A549 (cell line): ENCODE measurements at regions not wholly inside any gene's neighbourhood (a gene's known extent, or its start where the extent isn't known, plus 50 kb on each side); places are given as distances from the start of the nearest gene placed in this dataset.

Experiments
- ATAC-seq, 2 experiments: fragments of 200-7000 bp in 1 of 2; fragments of >200 bp in 1 of 2; cut with Nextera tagmentation in 1 of 2; cut with Tn5 transposase in 1 of 2; 3 replicates each; pipeline versions ENCODE4 v1.8.0 to v1.9.1; 2018 to 2020; ENCODE audit warnings: mild to moderate bottlenecking in 1 of 2, moderate library complexity in 1 of 2
- CTCF ChIA-PET: fragments of 300-600 bp; sonication (Branson Sonifier 250); formaldehyde crosslinking; extraction: SDS; loops from one replicate; lab custom pipeline; 2021; ENCODE audit warnings: antibody characterized with exemption, inconsistent platforms; lab: Yijun Ruan, JAX
- POLR2A ChIA-PET: fragments of 350-600 bp; formaldehyde crosslinking; extraction: SDS; loops from one replicate; lab custom pipeline; 2021; ENCODE audit warnings: antibody characterized with exemption, inconsistent platforms; lab: Yijun Ruan, JAX
- DNase-seq, 2 experiments: peaks; one replicate each; pipeline versions ENCODE4 v3.0.0 to v3.0.0-alpha.2; 2011 to 2016; ENCODE audit warnings: low read depth in 1 of 2, low spot score in 1 of 2
- FAIRE-seq: peaks from 2 replicates; lab custom pipeline; 2011; peaks lifted over from hg19 to GRCh38; lab: Jason Lieb, UNC
- H3K27ac ChIP-seq, 2 experiments: fragments of >200 bp; sonication (Bioruptor Twin); formaldehyde crosslinking; 3 replicates each; pipeline ENCODE4 v1.5.1; 2016 to 2017
- H3K4me1 ChIP-seq: fragments of >200 bp; sonication (Bioruptor Twin); formaldehyde crosslinking; 3 replicates; pipeline ENCODE4 v1.6.1; 2016
- H3K4me2 ChIP-seq: fragments of >200 bp; sonication (Bioruptor Twin); formaldehyde crosslinking; 3 replicates; pipeline ENCODE4 v1.6.1; 2016
- H3K4me3 ChIP-seq: fragments of >200 bp; sonication (Bioruptor Twin); formaldehyde crosslinking; 3 replicates; pipeline ENCODE4 v1.5.1; 2016
- H3K9me3 ChIP-seq: fragments of >200 bp; sonication (Bioruptor Twin); formaldehyde crosslinking; 3 replicates; pipeline ENCODE4 v1.6.1; 2016
- BCL3 ChIP-seq: fragments of >200 bp; sonication (Bioruptor Twin); formaldehyde crosslinking; IDR thresholded peaks from 3 replicates; pipeline ENCODE4 v1.6.1; 2016
- CTCF ChIP-seq: fragments of >200 bp; sonication (Bioruptor Twin); formaldehyde crosslinking; IDR thresholded peaks from 3 replicates; pipeline ENCODE4 v1.5.1; 2016
- FOSL2 ChIP-seq, 2 experiments: fragments of 450-650 bp in 1 of 2; fragments of >200 bp in 1 of 2; sonication (Bioruptor Twin) in 1 of 2; formaldehyde crosslinking; IDR thresholded peaks; 2 replicates each; pipeline versions ENCODE4 v1.5.0 to v1.6.1; 2016 to 2020; ENCODE audit warnings: mild to moderate bottlenecking in 1 of 2, moderate library complexity in 1 of 2
- FOXS1 ChIP-seq: fragments of 250-450 bp; sonication (Bioruptor Pico); IDR thresholded peaks from 2 replicates; pipeline ENCODE4 v1.5.0; 2020; ENCODE audit warnings: mild to moderate bottlenecking, moderate library complexity
- HDAC2 ChIP-seq: fragments of 200-600 bp; sonication (generic); IDR thresholded peaks from 2 replicates; pipeline ENCODE4 v1.6.1; 2016
- KDM1A ChIP-seq: fragments of 200-600 bp; sonication (generic); IDR thresholded peaks from 2 replicates; pipeline ENCODE4 v1.6.1; 2016; ENCODE audit warnings: low read depth, mild to moderate bottlenecking
- KDM5A ChIP-seq: fragments of 200-600 bp; sonication (generic); IDR thresholded peaks from 2 replicates; pipeline ENCODE4 v1.6.1; 2016; ENCODE audit warnings: antibody characterized with exemption, mild to moderate bottlenecking
- MAFK ChIP-seq: fragments of 450-650 bp; IDR thresholded peaks from 2 replicates; pipeline ENCODE4 v1.6.1; 2014; ENCODE audit not compliant: partially characterized antibody
- MYC ChIP-seq: IDR thresholded peaks from 2 replicates; pipeline ENCODE4 v1.6.1; 2012; ENCODE audit warnings: mild to moderate bottlenecking, inconsistent platforms, low read length, improper control_type of control experiment, borderline replicate concordance
- NFE2L2 ChIP-seq: fragments of 150-350 bp; conservative IDR thresholded peaks from 2 replicates; pipeline ENCODE4 v1.6.1; 2014; ENCODE audit warnings: low read length
- PHF8 ChIP-seq: fragments of 200-600 bp; sonication (generic); IDR thresholded peaks from 2 replicates; pipeline ENCODE4 v1.6.1; 2016; ENCODE audit warnings: low read depth, mild to moderate bottlenecking, antibody characterized with exemption, moderate library complexity, borderline replicate concordance
- POLR2A ChIP-seq: IDR thresholded peaks from 2 replicates; pipeline ENCODE4 v1.6.1; 2012; ENCODE audit warnings: mild to moderate bottlenecking, low read length
- POLR2AphosphoS2 ChIP-seq: conservative IDR thresholded peaks from 2 replicates; pipeline ENCODE4 v1.6.1; 2012; ENCODE audit warnings: low read length, improper control_type of control experiment, inconsistent platforms
- RAD21 ChIP-seq, 2 experiments: fragments of >200 bp in 1 of 2; sonication (Bioruptor Twin) in 1 of 2; formaldehyde crosslinking in 1 of 2; IDR thresholded peaks in 1 of 2; conservative IDR thresholded peaks in 1 of 2; 2 replicates in 1 of 2; 3 replicates in 1 of 2; pipeline ENCODE4 v1.6.1; 2012 to 2018; ENCODE audit warnings: inconsistent platforms in 1 of 2
- REST ChIP-seq: fragments of 200-600 bp; sonication (generic); IDR thresholded peaks from 2 replicates; pipeline ENCODE4 v1.6.1; 2016; ENCODE audit warnings: antibody characterized with exemption, mild to moderate bottlenecking, moderate library complexity
- USF2 ChIP-seq: fragments of 450-650 bp; IDR thresholded peaks from 2 replicates; pipeline ENCODE4 v1.6.1; 2014; ENCODE audit warnings: antibody characterized with exemption
- ZC3H11A ChIP-seq: fragments of 450-650 bp; IDR thresholded peaks from 2 replicates; pipeline ENCODE4 v1.6.1; 2014; ENCODE audit warnings: antibody characterized with exemption, mild to moderate bottlenecking
- WGBS: methylation state at CpG from one replicate; pipeline ENCODE4 v1.1.6; 2017; ENCODE audit errors: missing lambda C conversion rate; 5-methylcytosine and 5-hydroxymethylcytosine counted together
- TF ChIP-seq, protein P1 (sequence below): fragments of >200 bp; sonication (Bioruptor Twin); formaldehyde crosslinking; IDR thresholded peaks from 2 replicates; pipeline ENCODE4 v1.6.1; 2016
- TF ChIP-seq, protein P2 (sequence below): fragments of 250-450 bp; sonication (Bioruptor Pico); IDR thresholded peaks from 2 replicates; pipeline ENCODE4 v1.5.0; 2020; ENCODE audit warnings: low read depth, mild to moderate bottlenecking, moderate library complexity
- TF ChIP-seq, protein P3 (sequence below): fragments of 250-450 bp; sonication (Bioruptor Pico); IDR thresholded peaks from 2 replicates; pipeline ENCODE4 v1.5.0; 2021; ENCODE audit warnings: mild to moderate bottlenecking, moderate library complexity, borderline replicate concordance

DNA sequence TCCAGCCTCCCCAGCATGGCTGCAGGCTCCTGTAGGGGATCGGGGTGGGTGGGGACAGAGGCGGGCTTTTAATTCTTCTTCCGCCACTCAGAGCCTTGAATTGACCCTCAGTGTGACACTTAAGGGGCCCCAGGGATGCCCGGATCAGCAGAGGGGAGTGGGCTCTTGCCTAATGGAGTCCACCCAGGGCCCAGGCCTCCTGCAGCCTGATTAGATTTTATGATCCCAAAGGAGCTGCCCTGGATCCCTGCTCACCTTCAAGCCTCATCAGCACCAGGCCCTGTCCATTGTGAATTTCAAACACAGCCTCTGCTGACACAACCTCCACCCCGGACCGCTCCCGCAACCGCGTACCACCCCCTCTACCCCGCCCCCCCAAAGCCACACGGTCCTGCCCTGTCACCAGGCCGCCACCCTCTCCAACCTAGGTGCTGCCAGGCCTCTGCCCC is 214.1 kb upstream of the IER5L start:
- DNase-seq (no peak), ATAC-seq (no peak), FAIRE-seq (no peak)
- 70% methylated on average over 3 of the region's 12 CpGs for WGBS
- POLR2A ChIA-PET = no interaction called here
- H3K9me3 ChIP-seq = no peaks in the 10 kb centered on the region; the same call in 2 of the 3 replicates
- H3K4me1 ChIP-seq = no peaks in the 10 kb centered on the region
- H3K4me3 ChIP-seq = no peak overlapping the region
- 0 out of 6 replicates have a peak overlapping the region, but pooled peaks of 1 of the 2 experiments have one; percentile 25 for H3K27ac ChIP-seq
- H3K4me2 ChIP-seq = no peak overlapping the region
- TF ChIP-seq HDAC2 (no peak), KDM1A (no peak), MYC (no peak), REST (no peak), CTCF (no peak), NFE2L2 (no peak), ZC3H11A (no peak), PHF8 (no peak), MAFK (no peak), FOSL2 (IDR thresholded peaks at IDR 0.05) (no peak), FOSL2 (CRISPR knock-in tag; IDR thresholded peaks at IDR 0.05) (no peak), POLR2AphosphoS2 (no peak), POLR2A (no peak), RAD21 (conservative IDR thresholded peaks at IDR 0.05 in 1 of 2, IDR thresholded peaks at IDR 0.05 in 1 of 2) (no peak), FOXS1 (CRISPR knock-in tag) (no peak), BCL3 (no peak), USF2 (no peak), KDM5A (no peak)
- TF ChIP-seq, protein P1, sequence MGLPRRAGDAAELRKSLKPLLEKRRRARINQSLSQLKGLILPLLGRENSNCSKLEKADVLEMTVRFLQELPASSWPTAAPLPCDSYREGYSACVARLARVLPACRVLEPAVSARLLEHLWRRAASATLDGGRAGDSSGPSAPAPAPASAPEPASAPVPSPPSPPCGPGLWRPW = no peak
- TF ChIP-seq, protein P2, sequence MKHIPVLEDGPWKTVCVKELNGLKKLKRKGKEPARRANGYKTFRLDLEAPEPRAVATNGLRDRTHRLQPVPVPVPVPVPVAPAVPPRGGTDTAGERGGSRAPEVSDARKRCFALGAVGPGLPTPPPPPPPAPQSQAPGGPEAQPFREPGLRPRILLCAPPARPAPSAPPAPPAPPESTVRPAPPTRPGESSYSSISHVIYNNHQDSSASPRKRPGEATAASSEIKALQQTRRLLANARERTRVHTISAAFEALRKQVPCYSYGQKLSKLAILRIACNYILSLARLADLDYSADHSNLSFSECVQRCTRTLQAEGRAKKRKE (CRISPR knock-in tag) = no peak
- TF ChIP-seq, protein P3, sequence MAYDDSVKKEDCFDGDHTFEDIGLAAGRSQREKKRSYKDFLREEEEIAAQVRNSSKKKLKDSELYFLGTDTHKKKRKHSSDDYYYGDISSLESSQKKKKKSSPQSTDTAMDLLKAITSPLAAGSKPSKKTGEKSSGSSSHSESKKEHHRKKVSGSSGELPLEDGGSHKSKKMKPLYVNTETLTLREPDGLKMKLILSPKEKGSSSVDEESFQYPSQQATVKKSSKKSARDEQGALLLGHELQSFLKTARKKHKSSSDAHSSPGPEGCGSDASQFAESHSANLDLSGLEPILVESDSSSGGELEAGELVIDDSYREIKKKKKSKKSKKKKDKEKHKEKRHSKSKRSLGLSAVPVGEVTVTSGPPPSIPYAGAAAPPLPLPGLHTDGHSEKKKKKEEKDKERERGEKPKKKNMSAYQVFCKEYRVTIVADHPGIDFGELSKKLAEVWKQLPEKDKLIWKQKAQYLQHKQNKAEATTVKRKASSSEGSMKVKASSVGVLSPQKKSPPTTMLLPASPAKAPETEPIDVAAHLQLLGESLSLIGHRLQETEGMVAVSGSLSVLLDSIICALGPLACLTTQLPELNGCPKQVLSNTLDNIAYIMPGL (CRISPR knock-in tag) = no peak
- CTCF ChIA-PET = interaction anchor here (1.1 to 1.3 kb wide), 2 partner anchors 10 to 78 kb away, joined by 3 to 4 read pairs; no protein-coding TSS in a partner anchor
